ENCODE measurements at regions not wholly inside any gene's neighbourhood (a gene's known extent, or its start where the extent isn't known, plus 50 kb on each side); places are given as distances from the start of the nearest gene placed in this dataset.

GRCh38 chr4:166662266-166662843, 571.9 kb downstream of the SPOCK3 start (continued):
- TF ChIP-seq FOXK1 (CRISPR knock-in tag; IDR thresholded peaks at IDR 0.05; ENCODE audit: borderline replicate concordance, low read depth) = no peak
- TF ChIP-seq FOXJ3 (CRISPR knock-in tag; IDR thresholded peaks at IDR 0.05; ENCODE audit: borderline replicate concordance) = no peak
- no peak for TF ChIP-seq SYNCRIP (IDR thresholded peaks at IDR 0.05; ENCODE audit: insufficient read depth, low read depth, low read length)
- no peak for TF ChIP-seq THAP9 (CRISPR knock-in tag; IDR thresholded peaks at IDR 0.05; ENCODE audit: borderline replicate concordance)
- TF ChIP-seq KLF9 (CRISPR knock-in tag; IDR thresholded peaks at IDR 0.05; ENCODE audit: low read depth) = no peak
- TF ChIP-seq LRRFIP1 (CRISPR knock-in tag; conservative IDR thresholded peaks at IDR 0.05) = no peak
- TF ChIP-seq SRF (IDR thresholded peaks at IDR 0.05; ENCODE audit: low read depth, low read length) = no peak

- H3K4me1 ChIP-seq (ENCODE audit: insufficient read depth, low read length) = no peaks in the 10 kb centered on the region
- CTCF ChIA-PET (ENCODE audit: low intra/inter-chr PET ratio, low total read pairs) = no interaction called here
- H4K20me1 ChIP-seq (ENCODE audit: insufficient read depth, low read length) = no peaks in the 10 kb centered on the region
- intact Hi-C loops (cut with micrococcal nuclease; ENCODE audit: unreplicated experiment) = no loop called here
- no peak for TF ChIP-seq ZFAT (CRISPR knock-in tag; conservative IDR thresholded peaks at IDR 0.05)
- TF ChIP-seq TRAFD1 (CRISPR knock-in tag; IDR thresholded peaks at IDR 0.05; ENCODE audit: borderline replicate concordance) = no peak
- TF ChIP-seq GRHL1 (CRISPR knock-in tag; conservative IDR thresholded peaks at IDR 0.05) = no peak
- no peak for TF ChIP-seq TFDP2 (CRISPR knock-in tag; IDR thresholded peaks at IDR 0.05)
- no peak overlapping the region for H2AFZ ChIP-seq (ENCODE audit: low read length)
- DNase-seq (ENCODE audit: low spot score) = no peak
- BruUV-seq (replicated peaks) = no TSS peak
- no peaks in the 10 kb centered on the region for H3K79me2 ChIP-seq (ENCODE audit: insufficient read depth, low read length)
- H3K9me3 ChIP-seq (ENCODE audit: low read length) = no peaks in the 10 kb centered on the region
- POLR2A ChIA-PET = no interaction called here
- H3K4me3 ChIP-seq (replicated peaks in 1 of 3; ENCODE audit: insufficient read depth in 1 of 3, low read depth in 2 of 3, low read length in 3 of 3) = no peak overlapping the region
- H3K27ac ChIP-seq (ENCODE audit: extremely low read length, insufficient read depth, low read length) = no peak overlapping the region
- H3K27me3 ChIP-seq (ENCODE audit: control insufficient read depth in 1 of 2, insufficient read depth in 2 of 2, low read length in 2 of 2) = no peaks in the 10 kb centered on the region
- H3K4me2 ChIP-seq (ENCODE audit: low read depth, low read length) = no peak overlapping the region
- 4% methylated on average over 1 of the region's 1 CpG for WGBS (ENCODE audit: low lambda C conversion rate)
- FAIRE-seq = no peak
- in situ Hi-C loops (cut with HindIII; ENCODE audit: extremely low pct_ligation_motif_present, low pct_unique_long_range_greater_than_20kb) = no loop called here
- no peak overlapping the region for H3K9ac ChIP-seq (ENCODE audit: insufficient read depth, low read depth, low read length)
- ATAC-seq = no peak
- H3K36me3 ChIP-seq (replicated peaks in 1 of 2; ENCODE audit: control insufficient read depth in 1 of 2, insufficient read depth in 2 of 2, low read length in 2 of 2) = no peaks in the 10 kb centered on the region
Measured at GRCh38 chr4:166670341-166670740, 564.0 kb downstream of the SPOCK3 start.
